ENCODE measurements at regions not wholly inside any gene's neighbourhood (a gene's known extent, or its start where the extent isn't known, plus 50 kb on each side); places are given as distances from the start of the nearest gene placed in this dataset.
A peak's percentile ranks its signal among the peaks of the same experiment; 100 is the strongest.

DNA sequence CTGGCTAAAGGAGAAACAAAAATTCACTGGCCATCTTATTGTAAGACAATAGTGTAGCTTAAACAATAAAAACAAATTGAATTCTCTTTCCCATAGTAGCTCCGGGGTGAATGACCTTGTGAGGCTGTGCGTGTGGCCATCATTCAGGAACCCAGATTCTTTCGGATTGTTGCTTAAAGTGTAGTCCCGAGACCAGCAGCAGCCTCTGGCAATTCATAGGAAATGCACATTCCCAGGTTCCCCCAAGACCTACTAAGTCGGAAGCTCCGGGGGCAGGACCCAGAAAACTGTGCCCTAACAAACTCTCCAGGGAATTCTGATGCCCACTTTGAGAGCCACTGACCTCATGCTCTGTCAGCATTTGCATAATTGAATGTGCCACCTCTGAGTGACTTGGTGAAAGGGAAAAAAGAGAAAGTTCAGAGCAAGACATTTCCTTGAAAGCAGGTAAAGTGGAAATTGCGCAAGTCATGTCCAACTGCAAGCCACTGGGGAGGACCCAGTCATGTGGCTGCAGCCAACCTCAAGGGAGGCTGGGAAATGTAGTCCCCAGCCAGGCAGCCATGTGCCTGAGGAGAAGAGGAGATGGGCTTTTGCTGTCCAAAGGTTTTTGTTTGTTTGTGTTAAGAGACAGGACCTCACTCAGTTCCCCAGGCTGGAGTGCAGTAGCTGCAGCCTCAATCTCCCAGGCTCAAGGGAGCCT lies 50.7 kb upstream of the PNMA8B start:
- Histone ChIP-seq H3K9me3 (replicated peaks; ENCODE audit: low read length) (no peaks in the 10 kb centered on the region), H3K4me1 (ENCODE audit: control insufficient read depth, insufficient read depth, low read length) (no peaks in the 10 kb centered on the region), H3K4me2 (ENCODE audit: low read length) (peak overlapping the region; percentile 5), H3K9ac (ENCODE audit: low read depth, low read length) (no peak overlapping the region), H3K27me3 (ENCODE audit: control insufficient read depth, insufficient read depth, low read length) (peaks cover 6% of the 10 kb centered on the region), H3K4me3 (ENCODE audit: low read length) (no peak overlapping the region), H3K36me3 (ENCODE audit: insufficient read depth, low read length) (no peaks in the 10 kb centered on the region)

DNA sequence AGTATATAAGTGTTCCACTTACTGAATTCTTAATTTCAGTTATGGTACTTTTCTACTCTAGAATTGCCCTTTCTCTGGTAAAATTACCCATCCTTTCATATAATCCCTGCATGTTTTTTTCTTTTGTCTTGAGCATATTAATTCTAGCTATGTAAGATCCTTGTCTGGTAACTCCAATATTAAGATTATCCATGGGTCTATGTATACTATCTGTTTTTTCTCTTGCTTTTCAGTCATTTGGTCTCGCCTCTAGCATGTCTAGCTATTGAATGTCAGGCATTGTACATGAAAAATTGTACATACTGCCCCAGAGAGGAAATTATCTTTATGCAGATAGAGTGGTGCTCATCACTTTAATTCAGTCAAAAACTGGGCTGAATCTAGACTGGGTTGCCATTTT lies 50.4 kb upstream of the CALM3 start:
- no peak overlapping the region for H3K4me3 ChIP-seq (ENCODE audit: low read length)
- H3K36me3 ChIP-seq (ENCODE audit: insufficient read depth, low read length), result no peaks in the 10 kb centered on the region
- peaks cover 24% of the 10 kb centered on the region for H3K27me3 ChIP-seq (ENCODE audit: control insufficient read depth, insufficient read depth, low read length)

DNA sequence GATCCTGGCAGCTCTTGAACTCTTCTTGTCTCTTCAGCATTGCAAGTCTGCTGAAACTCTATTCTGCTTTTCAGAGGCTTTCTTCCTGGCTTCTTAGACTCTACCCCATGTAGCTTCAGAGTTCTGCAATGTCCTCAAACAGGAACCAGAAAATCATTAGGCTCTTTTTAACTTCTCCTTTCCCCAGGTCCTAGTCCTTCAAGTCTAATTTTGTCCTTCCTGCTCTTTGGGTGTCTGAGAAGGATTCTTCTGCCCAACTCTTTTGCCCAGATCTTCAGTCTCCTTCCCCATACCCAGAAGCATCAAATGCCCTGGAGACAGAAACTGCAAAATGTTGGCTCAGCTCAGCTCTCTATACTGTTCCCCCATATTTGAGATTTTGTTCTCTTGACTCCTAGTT lies 50.0 kb upstream of the CALM3 start:
- Histone ChIP-seq H3K4me2 (ENCODE audit: low read length) (no peak overlapping the region), H3K9ac (ENCODE audit: low read depth, low read length) (no peak overlapping the region), H3K36me3 (ENCODE audit: insufficient read depth, low read length) (no peaks in the 10 kb centered on the region), H3K27me3 (ENCODE audit: control insufficient read depth, insufficient read depth, low read length) (peaks cover 27% of the 10 kb centered on the region), H3K4me3 (ENCODE audit: low read length) (no peak overlapping the region), H3K4me1 (ENCODE audit: control insufficient read depth, insufficient read depth, low read length) (no peaks in the 10 kb centered on the region), H3K9me3 (replicated peaks; ENCODE audit: low read length) (peaks cover 4% of the 10 kb centered on the region)

More for the DNA sequence above, 50.4 kb upstream of the CALM3 start:
- Histone ChIP-seq H3K9me3 (replicated peaks; ENCODE audit: low read length) (no peaks in the 10 kb centered on the region), H3K4me2 (ENCODE audit: low read length) (no peak overlapping the region), H3K9ac (ENCODE audit: low read depth, low read length) (no peak overlapping the region), H3K4me1 (ENCODE audit: control insufficient read depth, insufficient read depth, low read length) (no peaks in the 10 kb centered on the region)
